Stimulated activated CD8-positive, alpha-beta memory T cell treated with anti-CD3 and anti-CD28 coated beads, Interleukin-7, amount 100 ng/mL, for 4 hours (primary cell): ENCODE measurements at regions not wholly inside any gene's neighbourhood (a gene's known extent, or its start where the extent isn't known, plus 50 kb on each side); places are given as distances from the start of the nearest gene placed in this dataset.

ENCODE experiments used
- DNase-seq, 2 donors: peaks; one replicate each; pipeline ENCODE4 v3.0.0-alpha.2; 2020; ENCODE audit warnings: low read depth in 2 of 2

DNA sequence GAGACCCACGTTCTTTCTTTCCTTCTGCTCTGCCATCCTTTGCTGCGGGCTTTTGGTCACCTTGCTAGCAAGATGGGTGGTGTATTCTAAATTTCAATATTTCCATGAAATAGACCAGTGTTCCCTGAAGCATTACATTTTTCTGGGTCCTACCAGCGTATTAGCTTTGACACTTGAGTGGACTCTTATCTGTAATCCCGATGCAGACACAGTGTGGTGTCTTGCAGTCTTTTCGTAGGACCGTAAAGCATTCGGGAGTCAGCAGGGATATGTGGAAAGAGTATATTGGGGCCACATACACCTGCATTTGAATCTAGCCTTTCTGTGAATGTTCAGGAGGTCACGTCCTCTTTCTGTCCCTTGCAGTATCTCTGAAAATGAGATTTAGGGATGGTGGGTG lies 124.7 kb upstream of the CPEB4 start:
- DNase-seq = no peak

DNA sequence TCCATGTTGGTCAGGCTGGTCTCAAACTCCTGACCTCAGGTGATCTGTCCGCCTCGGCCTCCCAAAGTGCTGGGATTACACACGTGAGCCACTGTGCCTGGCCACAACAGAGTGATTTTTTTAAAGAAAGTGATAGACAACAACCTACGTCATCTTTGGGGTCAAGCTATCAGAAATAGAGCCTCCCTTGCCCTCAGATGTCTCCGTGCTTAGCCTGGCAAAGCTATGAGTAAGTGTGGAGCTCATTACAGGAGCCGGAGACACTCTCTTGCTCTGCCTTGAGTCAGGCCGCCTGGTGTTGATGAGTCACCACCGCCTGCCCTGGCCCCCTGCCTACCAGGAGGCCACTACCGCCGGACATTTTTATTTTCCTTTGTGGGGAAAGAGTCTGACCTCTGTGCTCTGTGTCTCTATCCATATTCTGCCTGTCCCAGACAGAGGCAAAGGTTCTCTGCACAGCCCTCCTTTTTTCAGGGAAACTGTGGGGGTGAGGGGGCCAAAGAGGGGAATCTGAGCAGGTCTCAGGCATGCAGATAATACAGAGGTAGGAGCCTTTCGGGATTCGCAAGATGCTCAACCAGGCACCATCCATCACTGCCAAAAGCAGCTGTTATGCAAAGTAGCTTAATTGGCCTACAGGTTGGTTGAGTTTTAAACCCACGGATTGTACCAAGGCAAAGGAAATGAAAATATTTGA lies 123.7 kb upstream of the CPEB4 start:
- DNase-seq = no peak

DNA sequence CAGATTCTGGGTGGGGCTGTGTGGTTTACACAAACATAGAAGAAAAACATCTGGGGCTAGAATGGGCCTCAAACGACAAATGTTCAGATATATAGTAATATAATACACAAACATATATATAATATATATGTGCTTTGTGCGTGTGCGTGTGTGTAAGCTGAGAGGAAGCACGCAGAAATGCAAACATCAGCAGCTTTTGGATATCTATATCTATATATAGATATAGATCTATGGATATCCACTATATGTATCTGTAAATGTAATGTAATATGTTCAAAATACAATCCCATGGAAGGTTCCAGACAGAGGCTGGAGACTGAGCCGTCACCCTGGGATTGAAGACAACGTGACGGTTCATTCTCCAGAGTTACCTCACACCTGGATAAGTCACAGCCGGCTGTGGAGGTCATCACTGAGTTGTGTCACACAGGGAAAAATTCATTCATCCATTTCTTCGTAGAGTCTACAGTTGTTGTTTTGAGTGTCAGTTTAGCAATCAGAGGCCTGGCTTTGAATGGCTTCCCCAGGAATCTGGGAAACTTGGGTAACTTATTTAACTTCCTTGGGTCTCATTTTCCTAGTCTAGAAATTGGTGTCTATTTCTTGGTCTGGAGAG lies 123.0 kb upstream of the CPEB4 start:
- no peak for DNase-seq

DNA sequence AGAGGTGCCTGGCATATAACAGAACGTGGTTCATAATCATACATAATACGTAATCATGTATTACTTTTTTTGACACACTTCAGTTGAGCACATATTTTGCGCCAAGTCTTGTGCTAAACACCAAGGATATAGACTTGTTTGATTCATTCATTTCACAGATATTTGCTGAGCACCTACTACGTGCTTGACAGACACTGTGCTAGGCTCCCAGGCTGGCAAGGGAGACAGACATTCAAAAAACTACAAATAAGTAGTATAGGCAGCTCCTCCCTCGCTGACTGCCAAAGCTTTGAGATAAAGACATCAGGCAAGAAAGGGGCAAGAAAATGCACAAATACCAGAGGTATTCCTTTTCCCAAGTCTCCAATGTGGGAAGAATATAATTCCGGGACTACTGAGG lies 122.5 kb upstream of the CPEB4 start:
- no peak for DNase-seq

DNA sequence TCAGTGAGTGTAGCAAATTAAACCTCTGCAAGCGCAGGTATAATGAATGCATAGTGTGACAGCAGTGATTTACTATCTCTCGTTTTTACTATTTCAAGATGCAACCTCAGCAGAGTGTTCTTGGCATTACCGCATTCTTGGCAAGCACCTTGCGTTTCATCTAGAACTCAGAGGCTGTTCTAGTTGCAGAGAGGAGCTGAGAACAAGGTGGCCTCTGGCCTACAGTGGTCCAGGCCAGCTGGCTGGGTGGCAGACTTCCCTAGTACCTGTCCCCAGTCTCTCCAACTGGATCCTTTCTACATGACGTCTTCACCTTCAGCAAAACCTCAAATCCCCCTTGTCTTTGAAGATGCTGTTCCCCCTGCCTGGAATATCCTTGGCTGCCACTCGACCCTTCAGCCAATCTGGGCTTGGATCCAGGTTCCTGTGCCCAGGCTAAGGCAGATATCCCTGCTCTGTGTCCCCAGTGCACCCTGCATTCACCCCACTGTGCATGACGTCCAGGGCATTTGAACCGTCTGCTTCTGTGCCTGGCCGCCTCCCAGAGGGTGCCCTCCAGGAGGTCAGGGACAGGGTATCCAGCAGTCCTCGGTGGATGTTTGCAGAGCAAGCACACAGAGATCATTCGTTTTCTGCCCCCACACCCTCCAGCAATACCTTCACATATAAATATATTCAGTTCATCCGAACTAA lies 120.4 kb upstream of the CPEB4 start:
- DNase-seq = no peak

DNA sequence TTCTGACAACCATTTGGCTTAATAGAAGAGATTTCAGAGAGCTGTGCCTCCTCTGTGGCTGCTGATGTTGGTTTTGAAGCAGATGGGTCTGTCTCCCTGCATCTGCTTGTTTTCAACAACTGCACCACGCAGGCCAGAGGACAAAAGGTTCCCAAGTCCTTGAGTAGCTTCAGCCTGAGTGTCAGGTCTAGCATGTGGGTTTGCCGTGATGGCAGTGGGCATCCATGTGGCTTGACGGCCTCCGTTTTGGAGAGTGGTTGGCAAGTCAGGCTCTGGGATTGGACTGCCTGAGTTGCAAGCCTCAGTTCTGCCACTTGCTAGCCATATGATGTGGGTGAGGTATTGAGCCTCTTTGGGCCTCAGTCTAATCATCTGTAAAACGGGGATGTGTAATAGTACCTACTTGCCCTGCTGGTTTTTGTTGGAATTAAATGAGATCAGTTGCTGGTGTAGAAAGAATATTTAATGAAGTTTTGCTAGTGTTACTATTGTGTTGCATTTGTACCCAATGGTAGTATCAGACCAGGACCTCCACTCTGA lies 119.8 kb upstream of the CPEB4 start:
- no peak for DNase-seq

DNA sequence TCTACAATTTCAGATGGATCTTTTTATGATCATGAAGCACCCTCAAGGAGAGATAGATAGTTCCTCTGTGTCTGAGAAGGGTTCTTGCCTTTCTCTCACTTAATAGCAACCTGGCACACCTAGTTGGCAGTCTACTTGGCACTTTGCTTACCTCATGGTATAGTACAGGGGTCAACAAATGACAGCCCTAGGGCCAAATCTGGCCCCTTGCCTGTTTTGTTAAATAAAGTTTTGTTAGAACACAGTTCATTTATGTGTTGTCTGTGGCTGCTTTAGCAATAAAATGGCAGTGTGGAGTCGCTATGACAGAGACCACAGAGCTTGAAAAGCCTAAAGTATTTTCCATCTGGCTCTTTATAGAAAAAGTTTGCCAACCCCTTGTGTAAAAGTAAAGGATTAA lies 119.3 kb upstream of the CPEB4 start:
- no peak for DNase-seq

DNA sequence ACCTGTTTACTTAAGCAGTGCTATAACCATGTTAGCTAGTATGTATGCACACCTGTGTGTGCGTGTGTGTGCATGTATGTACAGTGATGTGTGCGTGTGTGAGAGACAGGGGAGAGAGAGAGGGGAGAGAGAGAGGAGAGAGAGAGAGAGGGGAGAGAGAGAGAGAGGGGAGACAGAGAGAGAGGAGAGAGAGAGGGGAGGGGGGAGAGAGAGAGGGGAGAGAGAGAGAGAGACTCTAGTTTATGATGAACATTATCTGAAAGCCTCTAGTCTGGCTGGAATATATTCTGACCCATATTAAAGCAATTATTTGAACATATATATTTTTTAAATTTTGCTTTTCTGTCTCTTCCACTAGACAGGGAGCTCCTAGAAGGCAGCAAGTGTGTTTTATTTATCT lies 117.5 kb upstream of the CPEB4 start:
- DNase-seq = no peak

DNA sequence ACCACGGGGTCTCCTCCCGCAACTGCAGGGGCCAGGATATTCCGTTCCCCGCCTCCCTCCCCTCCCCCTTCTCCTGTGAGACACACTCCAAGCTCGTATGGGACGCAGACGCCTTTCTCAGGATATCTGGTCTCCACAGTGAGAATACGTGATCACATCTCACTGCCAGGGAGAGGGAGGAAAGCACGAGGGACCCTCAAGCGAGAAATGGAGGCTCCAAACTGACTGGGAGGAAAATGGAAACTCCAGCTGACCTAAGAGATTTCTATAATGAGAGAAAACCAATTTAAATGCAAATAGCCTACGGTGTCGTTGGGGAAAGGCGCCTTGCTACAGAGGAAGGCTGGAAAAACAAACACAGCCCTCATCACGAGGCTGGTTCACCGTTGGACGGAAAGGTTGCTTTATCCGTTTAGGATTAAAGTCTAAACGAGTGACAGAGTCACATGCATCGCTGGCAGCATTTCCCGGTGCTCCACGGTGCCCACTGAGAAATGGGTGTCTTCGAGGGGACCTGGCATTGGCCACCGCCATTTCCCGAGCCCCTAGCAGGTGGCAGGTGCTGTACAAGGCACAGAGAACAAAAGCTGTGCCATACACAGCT lies 116.9 kb upstream of the CPEB4 start:
- DNase-seq = no peak

DNA sequence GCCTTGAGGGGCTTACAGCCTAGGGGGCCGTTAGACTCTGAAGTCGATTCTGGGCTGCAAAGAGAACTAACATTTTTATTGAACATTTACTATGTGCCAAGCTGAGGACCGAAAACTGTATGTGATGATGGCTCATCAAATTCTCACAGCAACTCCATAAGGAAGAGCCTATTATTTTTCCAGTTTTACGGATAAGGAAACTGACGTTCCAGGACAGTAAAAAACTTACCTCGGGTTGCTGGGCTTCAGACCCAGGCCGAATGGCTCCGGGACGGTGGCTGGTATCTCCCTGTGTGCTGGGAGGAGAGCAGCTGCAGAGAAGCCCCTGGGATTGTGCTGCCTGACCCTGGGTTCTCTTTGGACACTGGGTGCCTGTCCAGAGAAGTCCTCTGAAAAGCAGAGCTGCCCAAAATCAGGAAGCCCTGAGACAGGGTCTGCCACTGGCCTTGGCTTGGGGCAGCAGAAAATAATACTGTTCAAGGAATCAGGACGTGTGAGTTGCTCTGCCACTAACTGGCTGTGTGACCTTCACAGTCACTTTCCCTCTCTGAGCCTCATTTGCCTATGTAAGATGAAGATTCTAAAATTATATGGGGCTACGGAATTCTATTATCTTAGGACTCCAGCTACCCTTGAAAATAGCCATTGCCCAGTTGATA lies 116.3 kb upstream of the CPEB4 start:
- DNase-seq = no peak

DNA sequence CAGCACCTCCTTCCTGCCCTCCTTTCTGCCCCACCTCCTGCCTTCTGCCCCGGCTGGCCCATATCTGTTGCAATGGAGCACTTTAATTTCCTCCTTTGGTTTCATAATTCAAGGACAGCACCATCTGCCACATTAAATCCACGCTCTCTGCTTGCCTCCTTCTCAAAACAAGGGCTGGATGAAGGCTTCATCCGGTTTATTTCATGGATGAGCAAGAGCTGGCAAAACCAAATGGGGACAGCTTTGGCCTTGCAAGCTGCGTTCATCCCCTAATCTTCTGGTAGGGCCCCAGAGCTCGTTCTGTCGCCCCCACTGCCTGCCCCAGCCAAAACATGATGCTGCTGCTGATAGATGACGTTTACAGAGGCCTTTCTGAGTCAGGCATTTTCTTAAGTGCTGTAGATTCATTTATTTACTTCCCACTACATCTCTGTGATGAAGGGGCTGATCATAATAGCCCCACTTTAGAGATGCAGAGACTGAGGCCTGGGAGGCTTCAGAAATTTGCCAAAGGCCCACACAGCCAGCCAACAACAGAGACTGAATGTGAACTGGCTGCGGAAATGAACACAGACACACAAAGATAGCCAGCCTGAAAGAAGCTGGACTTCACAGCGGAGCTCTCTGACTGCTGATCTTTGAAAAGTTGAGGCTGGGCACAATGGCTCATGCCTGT lies 115.6 kb upstream of the CPEB4 start:
- no peak for DNase-seq

DNA sequence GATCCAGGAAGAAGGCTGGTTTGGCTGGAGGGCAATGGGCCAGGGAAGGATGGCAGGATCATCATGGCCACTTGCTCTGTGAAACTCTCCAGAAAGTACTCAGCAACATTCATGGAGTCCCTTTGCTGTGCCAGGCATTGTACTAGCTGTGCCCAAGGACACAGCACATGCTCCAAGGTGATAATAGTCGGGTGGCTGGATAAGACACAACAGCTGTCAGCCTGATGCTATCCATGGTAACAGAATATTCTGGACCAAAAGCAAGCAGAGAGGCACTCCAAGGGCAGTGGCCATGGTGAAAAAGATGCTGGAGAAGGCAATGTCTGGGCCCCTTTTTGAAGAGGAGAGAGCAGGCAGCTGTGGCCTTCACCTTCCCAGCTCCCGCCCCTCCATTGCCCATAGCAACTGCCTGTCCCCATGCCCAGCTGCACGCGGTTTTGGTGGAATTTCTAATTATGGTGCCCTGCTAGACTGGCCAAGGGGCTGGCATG lies 113.8 kb upstream of the CPEB4 start:
- no peak for DNase-seq

DNA sequence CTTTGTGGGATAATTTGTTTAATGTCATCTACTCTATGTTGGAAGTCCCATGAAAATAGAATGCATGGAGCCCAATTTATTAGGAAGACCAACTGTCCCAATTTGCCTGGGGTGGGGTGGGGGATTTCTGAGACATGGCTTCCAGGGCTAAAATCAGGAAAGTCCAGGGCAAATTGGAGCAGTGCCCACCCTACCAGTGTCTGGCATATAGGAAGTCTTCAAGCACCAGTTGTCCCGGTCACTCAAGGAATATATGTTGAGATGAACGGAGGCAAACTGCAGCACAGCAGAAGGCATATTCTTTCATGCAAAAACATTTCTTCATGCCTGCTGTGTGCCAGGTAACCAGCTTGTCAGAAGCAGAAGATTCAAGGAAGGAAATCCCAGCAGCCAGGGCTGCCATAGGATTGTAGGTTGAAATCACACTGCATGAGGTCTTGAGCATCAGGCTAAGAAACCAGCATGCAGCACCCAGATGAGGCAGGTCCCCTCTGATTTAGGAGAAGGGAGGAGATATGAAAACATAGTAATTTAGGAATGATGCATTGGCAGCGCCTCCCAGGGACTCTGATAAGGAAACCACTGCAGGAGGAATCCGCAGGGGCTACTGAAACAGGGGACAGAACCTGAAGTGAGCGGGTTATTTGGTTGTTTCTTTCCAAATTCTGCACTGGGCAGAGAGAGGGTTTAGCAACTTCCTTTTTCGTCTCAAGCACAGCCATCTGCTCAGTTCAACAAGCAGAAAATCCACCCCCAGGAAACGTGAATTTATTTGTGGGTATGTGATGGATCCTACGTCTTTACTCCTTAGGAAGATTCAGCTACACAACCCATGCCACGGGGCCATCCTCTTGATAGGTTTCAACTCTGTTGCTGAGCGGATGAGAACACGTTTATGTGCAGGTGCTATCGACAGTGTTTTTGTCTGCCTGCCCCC lies 112.6 kb upstream of the CPEB4 start:
- DNase-seq = no peak

DNA sequence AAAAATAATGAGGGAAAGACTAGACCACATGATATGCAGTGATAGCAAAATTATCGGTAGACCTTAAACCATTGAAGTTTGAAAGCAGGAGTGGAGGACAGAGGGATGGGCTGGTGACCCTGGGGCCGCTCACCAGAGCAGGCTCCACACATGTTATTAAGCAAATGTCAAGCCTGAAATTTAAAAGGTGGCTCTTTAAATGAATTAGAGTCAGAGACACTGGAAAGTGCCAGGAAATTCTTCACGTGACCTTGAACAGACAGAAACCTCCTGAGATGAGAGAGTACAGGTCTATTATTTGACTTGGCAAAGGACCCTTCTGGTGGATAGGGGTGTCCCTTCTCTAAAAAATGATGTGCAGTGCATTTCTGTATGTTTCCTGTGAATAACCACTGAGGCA lies 111.0 kb upstream of the CPEB4 start:
- DNase-seq = no peak

DNA sequence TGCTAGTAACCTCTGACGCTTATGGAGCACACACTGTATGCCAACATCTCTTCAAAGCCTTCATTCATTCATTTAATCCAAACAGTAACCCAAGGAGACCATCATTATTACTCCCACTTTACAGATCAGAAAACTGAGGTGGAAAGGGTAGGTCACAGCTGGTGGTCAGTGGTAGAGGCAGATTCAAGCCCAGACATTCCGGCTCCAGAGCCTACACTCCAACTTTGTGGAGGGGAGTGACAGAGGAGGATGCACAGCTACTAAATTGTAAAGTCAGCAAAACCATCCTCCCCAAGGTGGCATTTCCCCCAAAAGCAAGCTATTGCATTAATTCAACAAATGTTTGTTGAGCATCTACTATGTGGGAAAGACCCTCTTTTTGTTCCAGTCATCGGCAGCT lies 110.5 kb upstream of the CPEB4 start:
- DNase-seq = no peak

DNA sequence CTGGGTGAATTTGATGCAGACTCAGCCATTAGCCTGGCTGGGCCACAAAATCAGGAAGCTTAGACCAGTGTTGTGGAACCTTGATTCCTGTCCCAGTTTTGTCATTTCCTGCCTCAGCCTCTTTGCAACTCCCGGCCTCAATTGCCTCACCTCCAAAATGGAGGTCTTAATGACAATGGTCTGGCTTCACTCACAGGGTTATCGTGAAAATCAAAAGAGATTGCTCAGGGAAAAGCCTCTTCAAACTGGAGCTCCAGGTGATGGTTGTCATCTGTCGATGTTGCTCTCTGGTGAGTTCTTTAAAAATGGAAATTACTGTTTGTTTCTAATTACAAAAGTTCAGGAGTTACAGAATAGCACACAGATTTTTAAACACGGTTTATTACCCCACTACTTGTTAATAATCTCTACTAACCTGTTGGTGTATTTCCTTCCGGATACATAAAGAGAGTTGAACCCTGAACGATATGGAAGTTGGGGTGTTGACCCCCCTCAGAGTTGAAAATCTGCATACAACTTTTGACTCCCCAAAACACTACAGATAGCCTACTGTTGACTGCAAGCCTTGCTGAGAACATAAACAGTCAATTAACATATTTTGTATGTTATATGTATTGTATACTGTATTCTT lies 109.9 kb upstream of the CPEB4 start:
- no peak for DNase-seq

DNA sequence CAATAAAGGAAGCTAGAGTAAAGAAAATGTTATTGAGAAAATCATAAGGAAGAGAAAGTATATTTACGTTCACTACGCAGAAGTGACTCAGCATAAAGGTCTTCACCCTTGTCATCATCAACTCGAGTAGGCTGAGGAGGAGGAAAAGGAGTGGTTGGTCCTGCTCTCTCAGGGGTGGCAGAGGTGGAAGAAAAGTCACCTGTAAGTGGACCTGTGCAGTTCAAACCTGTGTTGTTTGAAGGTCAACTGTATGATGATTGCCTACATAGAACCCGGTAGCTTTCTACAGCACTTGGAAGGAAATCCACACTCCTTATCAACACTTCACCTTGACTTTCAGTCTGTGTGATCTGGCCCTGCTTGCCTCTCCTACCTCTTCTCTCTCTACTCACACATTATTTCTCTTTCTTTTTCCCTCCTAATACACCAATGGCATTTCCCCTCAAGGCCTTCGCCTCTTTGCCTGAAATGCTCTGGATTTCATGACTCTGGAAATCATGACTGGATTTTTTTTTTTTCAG lies 109.3 kb upstream of the CPEB4 start:
- no peak for DNase-seq

DNA sequence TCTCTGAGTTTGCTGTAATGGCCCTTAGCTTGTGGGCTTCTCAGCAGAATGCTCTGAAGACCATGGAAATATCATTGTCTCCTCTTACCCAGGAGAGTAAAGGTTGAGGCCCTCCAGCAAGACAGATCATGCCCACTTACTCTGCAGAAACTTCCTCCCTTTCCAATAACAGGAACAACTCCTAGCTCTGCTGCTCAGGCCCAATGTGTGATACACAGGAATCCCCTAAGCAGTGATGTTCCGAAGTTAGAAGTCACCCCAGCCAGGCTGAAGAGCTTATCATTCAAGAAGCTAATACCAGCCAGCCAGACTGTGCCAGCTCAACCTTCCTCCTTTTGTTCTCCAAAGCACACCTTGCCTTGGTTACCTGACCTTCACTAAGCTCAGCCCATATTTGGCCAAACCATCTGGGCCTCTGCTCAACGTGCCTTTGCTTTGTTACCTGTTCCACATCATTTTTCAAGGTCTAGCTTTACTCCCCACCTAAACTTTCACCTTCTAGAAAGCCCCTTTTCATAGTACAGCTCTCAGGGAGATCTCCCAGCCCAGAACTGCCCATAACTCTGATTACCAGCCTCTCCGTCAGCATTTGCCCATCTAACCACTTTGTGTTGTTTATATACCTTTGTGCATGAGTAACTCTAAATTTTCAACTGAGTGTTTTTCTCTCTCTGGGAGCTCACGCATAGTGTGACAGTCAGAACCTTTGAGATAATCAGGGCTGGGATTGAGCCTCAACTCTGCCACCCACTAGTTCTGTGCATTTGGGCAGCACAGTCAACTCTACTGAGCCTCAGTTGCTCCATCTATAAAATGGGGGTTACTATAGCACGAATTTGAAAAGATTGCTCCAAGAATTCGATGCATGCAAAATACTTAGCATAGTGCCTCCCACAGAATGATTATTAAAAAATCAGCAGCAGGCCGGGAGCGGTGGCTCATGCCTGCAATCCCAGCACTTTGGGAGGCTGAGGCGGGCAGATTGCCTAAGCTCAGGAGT lies 107.6 kb upstream of the CPEB4 start:
- DNase-seq = no peak
